ENCODE measurements at regions not wholly inside any gene's neighbourhood (a gene's known extent, or its start where the extent isn't known, plus 50 kb on each side); places are given as distances from the start of the nearest gene placed in this dataset.

- intact Hi-C loops (cut with micrococcal nuclease): no loop called here
- Mint-ChIP-seq H3K27ac (no peak overlapping the region), H3K4me1 (peaks cover 23% of the 10 kb centered on the region), H3K27me3 (ENCODE audit: low read depth in 3 of 3) (peaks cover 0 to 5% (median 2%) of the 10 kb centered on the region in 3 donors), H3K36me3 (no peaks in the 10 kb centered on the region), H3K9me3 (no peaks in the 10 kb centered on the region), H3K4me3 (no peak overlapping the region)
- no peak overlapping the region for H3K4me3 ChIP-seq (replicated peaks in 1 of 3; ENCODE audit: low read depth in 2 of 3, low read length in 3 of 3)
- H2AFZ ChIP-seq (ENCODE audit: insufficient read depth, low read depth, low read length, poor library complexity, severe bottlenecking): no peak overlapping the region
- H3K36me3 ChIP-seq (replicated peaks in 1 of 2; ENCODE audit: control insufficient read depth in 1 of 2, insufficient read depth in 2 of 2, low read length in 2 of 2): no peaks in the 10 kb centered on the region
- 100% methylated on average over 1 of the region's 2 CpGs for WGBS (ENCODE audit: insufficient coverage)
- H3K4me1 ChIP-seq (ENCODE audit: control insufficient read depth in 1 of 2, insufficient read depth in 2 of 2, low read length in 2 of 2): peaks cover 11 to 14% of the 10 kb centered on the region in 2 donors
- no peak for DNase-seq
- TF ChIP-seq, protein P1, sequence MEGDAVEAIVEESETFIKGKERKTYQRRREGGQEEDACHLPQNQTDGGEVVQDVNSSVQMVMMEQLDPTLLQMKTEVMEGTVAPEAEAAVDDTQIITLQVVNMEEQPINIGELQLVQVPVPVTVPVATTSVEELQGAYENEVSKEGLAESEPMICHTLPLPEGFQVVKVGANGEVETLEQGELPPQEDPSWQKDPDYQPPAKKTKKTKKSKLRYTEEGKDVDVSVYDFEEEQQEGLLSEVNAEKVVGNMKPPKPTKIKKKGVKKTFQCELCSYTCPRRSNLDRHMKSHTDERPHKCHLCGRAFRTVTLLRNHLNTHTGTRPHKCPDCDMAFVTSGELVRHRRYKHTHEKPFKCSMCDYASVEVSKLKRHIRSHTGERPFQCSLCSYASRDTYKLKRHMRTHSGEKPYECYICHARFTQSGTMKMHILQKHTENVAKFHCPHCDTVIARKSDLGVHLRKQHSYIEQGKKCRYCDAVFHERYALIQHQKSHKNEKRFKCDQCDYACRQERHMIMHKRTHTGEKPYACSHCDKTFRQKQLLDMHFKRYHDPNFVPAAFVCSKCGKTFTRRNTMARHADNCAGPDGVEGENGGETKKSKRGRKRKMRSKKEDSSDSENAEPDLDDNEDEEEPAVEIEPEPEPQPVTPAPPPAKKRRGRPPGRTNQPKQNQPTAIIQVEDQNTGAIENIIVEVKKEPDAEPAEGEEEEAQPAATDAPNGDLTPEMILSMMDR (IDR thresholded peaks at IDR 0.05): no peak
- H3K9ac ChIP-seq (ENCODE audit: insufficient read depth, low read length, poor library complexity, severe bottlenecking): no peak overlapping the region
- H3K4me2 ChIP-seq (replicated peaks; ENCODE audit: extremely low read depth, low read length, poor library complexity, severe bottlenecking): no peak overlapping the region
- no peaks in the 10 kb centered on the region for H4K20me1 ChIP-seq (ENCODE audit: insufficient read depth, low read length)
- no peaks in the 10 kb centered on the region for H3K9me3 ChIP-seq (replicated peaks in 1 of 2; ENCODE audit: control insufficient read depth in 1 of 2, insufficient read depth in 1 of 2, low read length in 2 of 2)
- no peak overlapping the region for H3K27ac ChIP-seq (ENCODE audit: low read depth in 1 of 2, low read length in 2 of 2)
- no peaks in the 10 kb centered on the region for H3K79me2 ChIP-seq (ENCODE audit: insufficient read depth, low read length)
- no peaks in the 10 kb centered on the region for H3K27me3 ChIP-seq (ENCODE audit: control insufficient read depth in 2 of 2, insufficient read depth in 2 of 2, low read length in 2 of 2)
Measured at GRCh38 chr17:55652114-55652823, 70.4 kb downstream of the TMEM100 start.

DNA sequence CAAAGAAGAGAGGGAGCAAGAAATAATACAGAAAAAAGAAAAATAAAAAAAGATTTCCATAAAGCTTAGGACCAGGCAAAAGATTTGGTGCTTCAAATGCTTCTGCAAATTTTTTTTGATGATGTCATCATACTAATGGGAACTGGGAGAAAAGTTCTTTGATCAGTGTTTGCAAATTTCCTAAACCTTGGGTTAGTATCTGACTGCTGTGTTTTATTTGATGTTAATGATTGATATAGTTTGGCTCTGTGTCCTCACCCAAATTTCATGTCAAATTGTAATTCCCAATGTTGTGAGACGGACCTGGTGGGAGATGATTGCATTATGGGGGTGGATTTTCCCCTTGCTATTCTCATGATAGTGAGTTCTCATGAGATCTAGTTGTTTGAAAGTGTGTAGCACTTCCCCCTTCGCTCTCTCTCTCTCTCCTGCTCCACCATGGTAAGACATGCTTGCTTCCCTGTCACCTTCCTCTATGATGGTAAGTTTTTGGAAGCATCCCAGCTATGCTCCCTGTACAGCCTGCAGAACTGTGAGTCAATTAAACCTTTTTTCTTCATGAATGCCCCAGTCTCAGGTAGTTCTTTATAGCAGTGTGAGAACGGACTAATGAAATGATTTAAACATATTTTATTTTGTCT lies 72.6 kb downstream of the TMEM100 start:
- H3K9me3 Mint-ChIP-seq: no peaks in the 10 kb centered on the region
- Histone ChIP-seq H3K4me3 (replicated peaks in 1 of 3; ENCODE audit: low read depth in 2 of 3, low read length in 3 of 3) (no peak overlapping the region), H3K79me2 (ENCODE audit: insufficient read depth, low read length) (no peaks in the 10 kb centered on the region), H3K27ac (ENCODE audit: low read depth in 1 of 2, low read length in 2 of 2) (no peak overlapping the region), H3K9ac (ENCODE audit: insufficient read depth, low read length, poor library complexity, severe bottlenecking) (no peak overlapping the region), H3K36me3 (replicated peaks in 1 of 2; ENCODE audit: control insufficient read depth in 1 of 2, insufficient read depth in 2 of 2, low read length in 2 of 2) (no peaks in the 10 kb centered on the region), H3K4me2 (replicated peaks; ENCODE audit: extremely low read depth, low read length, poor library complexity, severe bottlenecking) (no peak overlapping the region), H2AFZ (ENCODE audit: insufficient read depth, low read depth, low read length, poor library complexity, severe bottlenecking) (no peak overlapping the region), H3K4me1 (ENCODE audit: control insufficient read depth in 1 of 2, insufficient read depth in 2 of 2, low read length in 2 of 2) (peaks cover 11 to 12% of the 10 kb centered on the region in 2 donors), H3K27me3 (ENCODE audit: control insufficient read depth in 2 of 2, insufficient read depth in 2 of 2, low read length in 2 of 2) (no peaks in the 10 kb centered on the region), H4K20me1 (ENCODE audit: insufficient read depth, low read length) (no peaks in the 10 kb centered on the region), H3K9me3 (replicated peaks in 1 of 2; ENCODE audit: control insufficient read depth in 1 of 2, insufficient read depth in 1 of 2, low read length in 2 of 2) (no peaks in the 10 kb centered on the region)
- H3K4me3 Mint-ChIP-seq: no peak overlapping the region
- intact Hi-C loops (cut with micrococcal nuclease): loop anchor here (10.0 kb wide), 1 partner anchor 65 kb away; no protein-coding TSS in a partner anchor
- DNase-seq: peak in 2 of 3 donors; percentile 9 to 19
- peaks cover 0 to 2% (median 2%) of the 10 kb centered on the region in 3 donors for H3K27me3 Mint-ChIP-seq (ENCODE audit: low read depth in 3 of 3)
- TF ChIP-seq, protein P1 (IDR thresholded peaks at IDR 0.05): no peak
- no peaks in the 10 kb centered on the region for H3K36me3 Mint-ChIP-seq
- H3K4me1 Mint-ChIP-seq: peaks cover 19% of the 10 kb centered on the region
- H3K27ac Mint-ChIP-seq: peak overlapping the region in 4 of 7 donors; percentile 21 to 79 (median 45)
- no CpG with 5 or more reads among the region's 3 CpGs for WGBS (ENCODE audit: insufficient coverage)
